Brain pericyte (primary cell): ENCODE measurements at regions not wholly inside any gene's neighbourhood (a gene's known extent, or its start where the extent isn't known, plus 50 kb on each side); places are given as distances from the start of the nearest gene placed in this dataset.
"Not testable (repeated sequence)": the region's sequence is repeated elsewhere in the genome, so short reads cannot be mapped to it uniquely, and the experiment has no call there.

Experiments used
- DNase-seq: peaks from one replicate; pipeline ENCODE4 v3.0.0-alpha.2; 2012; ENCODE audit warnings: low read depth, low spot score

DNA sequence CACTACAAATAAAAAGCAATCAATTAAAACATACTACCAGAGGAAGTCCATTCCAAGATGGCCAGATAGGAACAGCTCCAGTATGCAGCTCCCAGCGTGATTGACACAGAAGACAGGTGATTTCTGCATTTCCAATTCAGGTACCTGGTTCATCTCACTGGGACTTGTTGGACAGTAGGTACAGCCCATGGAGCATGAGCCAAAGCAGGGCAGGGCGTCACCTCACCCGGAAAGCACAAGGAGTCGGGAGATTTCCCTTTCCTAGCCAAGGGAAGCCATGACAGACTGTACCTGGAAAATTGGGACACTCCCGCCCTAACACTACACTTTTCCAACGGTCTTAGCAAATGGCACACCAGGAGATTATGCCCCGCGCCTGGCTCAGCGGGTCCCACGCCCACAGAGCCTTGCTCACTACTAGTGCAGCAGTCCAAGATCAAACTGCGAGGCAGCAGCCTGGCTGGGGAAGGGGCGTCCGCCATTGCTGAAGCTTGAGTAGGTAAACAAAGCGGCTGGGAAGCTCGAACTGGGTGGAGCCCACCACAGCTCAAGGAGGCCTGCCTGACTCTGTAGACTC, 106.0 kb downstream of the BUD13 start:
- DNase-seq, result not testable (repeated sequence)

- DNase-seq, result no peak
Measured at GRCh38 chr11:116665523-116665922, 107.3 kb downstream of the BUD13 start.

- no peak for DNase-seq
Measured at GRCh38 chr11:116661056-116661455, 111.7 kb downstream of the BUD13 start.

GRCh38 chr11:116660011-116660410, 112.8 kb downstream of the BUD13 start:
- no peak for DNase-seq

- no peak for DNase-seq
Measured at GRCh38 chr11:116658876-116659535, 113.8 kb downstream of the BUD13 start.

- DNase-seq, result no peak
Measured at GRCh38 chr11:116657842-116658825, 114.7 kb downstream of the BUD13 start.

DNA sequence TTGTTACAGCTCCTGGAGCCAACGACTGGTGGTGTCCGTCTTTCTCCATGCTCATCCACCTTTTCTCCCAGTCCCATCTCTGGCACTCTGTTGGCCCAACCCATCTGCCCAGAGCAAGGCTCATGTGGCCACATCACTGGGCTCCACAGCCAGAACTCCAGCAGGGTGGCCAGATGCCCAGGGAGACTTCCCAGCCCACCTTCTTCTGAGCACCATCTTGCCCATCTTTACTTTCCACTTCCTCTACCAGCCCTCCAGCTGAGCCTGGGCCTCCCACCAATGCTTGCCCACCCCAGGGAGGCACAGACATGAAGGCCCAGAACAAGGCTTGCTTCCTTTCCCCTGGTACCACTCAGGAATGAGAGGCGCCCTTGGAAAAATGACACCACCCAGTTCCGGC, 116.8 kb downstream of the BUD13 start:
- DNase-seq, result no peak

DNA sequence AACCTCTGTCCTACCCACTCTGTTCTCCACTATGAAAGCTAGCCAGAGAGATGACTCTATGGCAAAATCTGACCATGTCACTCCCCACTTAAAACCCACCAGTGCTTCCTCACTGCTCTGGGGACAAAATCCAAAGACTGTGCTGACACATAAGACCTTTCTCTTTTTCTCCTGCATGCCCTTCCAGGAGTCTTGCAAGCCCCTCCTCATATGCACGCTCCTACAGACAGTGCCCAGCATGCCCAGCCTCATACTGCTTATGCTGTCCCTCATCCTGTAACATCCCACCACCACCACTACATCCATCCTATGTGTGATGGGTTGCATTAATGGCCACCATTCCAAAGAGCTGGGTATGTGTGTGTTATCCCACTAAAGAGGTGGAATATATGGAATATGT, 118.3 kb downstream of the BUD13 start:
- no peak for DNase-seq

GRCh38 chr11:116653206-116653605, 119.6 kb downstream of the BUD13 start:
- DNase-seq, result no peak

GRCh38 chr11:116651737-116652237, 121.0 kb downstream of the BUD13 start:
- DNase-seq, result no peak

- DNase-seq, result no peak
Measured at GRCh38 chr11:116651098-116651736, 121.6 kb downstream of the BUD13 start.

DNA sequence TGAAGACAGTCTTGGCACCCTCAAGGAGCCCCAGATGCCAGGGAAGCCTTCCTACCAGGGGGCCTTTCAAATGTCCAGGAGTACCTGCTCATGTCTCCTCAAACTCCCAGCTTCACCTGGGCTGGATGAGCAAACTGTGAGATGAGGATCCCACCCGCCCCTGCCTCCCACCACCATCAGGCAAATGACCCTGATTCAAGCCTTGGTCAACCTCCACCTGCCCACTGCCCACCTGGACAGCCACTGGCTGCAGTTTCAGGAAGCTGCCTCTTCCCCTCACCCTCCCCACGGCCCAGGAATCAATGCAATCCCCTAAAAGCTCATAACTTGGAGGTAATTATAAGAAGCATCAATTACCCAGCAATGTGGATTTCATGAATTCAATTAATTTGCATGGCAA, 122.7 kb downstream of the BUD13 start:
- DNase-seq, result no peak

DNA sequence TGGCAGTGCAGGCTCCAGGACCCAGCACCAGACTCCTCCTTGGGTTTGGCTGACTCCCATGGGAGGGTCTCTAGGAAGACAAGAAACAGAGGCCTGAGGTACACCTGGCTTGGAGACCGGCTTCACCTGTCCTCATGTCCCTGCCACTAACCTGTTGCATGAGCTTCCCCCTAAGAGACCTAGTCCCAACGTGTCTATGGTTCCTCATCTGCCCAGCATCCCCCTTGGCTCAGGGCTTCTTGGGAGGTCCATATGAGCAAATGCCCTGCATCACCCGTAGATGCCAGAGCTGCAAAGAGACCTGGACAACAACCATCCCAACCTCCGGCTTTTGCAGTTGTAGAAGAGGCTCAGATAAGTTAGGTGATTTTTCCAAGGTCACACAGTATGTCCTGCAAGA, 123.5 kb downstream of the BUD13 start:
- no peak for DNase-seq

DNA sequence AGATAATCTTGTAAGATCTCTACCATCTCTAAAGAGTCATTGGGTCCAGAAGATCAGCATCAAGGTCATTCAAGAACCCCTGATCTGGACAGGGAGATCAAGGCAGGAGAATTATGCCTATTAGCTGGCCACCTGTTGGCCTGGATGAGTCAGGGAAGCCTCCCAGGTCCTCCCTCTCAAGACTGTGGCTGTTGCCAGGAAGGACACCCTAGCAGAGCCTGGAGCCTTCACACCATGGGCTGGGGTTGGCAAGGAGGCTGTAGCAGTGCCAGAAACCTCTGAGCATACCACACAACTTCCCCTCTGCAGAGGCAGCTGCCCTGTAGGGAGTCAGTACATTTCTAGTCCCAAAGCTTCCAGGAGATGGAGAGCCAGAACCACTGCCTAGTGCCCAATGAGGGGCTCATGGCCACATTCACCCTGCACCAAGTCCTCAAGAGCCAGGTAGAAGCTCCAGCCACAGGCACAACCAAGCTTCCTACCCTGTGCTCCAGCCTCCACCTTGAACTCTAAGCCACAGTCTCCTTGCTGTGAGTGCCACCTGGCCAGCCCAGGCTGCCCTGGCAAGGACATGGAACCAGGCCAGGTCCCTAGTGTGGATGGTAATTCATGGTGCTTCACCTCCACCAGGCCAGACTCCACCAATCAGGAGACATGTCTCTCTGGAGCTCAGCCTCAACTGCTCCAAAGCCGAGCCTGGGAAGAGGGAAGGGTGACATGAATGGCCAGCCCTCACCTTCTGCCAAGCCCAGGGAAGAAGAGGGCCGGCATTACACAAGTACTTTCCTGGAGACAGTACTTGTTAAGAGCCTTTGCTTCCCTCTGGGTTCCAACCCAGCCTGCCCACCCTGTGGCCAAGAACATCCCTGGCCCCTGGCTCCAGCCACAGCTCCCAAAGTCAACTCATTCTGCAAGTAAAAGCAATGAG, 124.3 kb downstream of the BUD13 start:
- DNase-seq, result no peak

- no peak for DNase-seq
Measured at GRCh38 chr11:116647305-116648080, 125.3 kb downstream of the BUD13 start.

- no peak for DNase-seq
Measured at GRCh38 chr11:116646191-116646590, 126.6 kb downstream of the BUD13 start.

GRCh38 chr11:116644941-116645305, 127.9 kb downstream of the BUD13 start:
- DNase-seq, result no peak

DNA sequence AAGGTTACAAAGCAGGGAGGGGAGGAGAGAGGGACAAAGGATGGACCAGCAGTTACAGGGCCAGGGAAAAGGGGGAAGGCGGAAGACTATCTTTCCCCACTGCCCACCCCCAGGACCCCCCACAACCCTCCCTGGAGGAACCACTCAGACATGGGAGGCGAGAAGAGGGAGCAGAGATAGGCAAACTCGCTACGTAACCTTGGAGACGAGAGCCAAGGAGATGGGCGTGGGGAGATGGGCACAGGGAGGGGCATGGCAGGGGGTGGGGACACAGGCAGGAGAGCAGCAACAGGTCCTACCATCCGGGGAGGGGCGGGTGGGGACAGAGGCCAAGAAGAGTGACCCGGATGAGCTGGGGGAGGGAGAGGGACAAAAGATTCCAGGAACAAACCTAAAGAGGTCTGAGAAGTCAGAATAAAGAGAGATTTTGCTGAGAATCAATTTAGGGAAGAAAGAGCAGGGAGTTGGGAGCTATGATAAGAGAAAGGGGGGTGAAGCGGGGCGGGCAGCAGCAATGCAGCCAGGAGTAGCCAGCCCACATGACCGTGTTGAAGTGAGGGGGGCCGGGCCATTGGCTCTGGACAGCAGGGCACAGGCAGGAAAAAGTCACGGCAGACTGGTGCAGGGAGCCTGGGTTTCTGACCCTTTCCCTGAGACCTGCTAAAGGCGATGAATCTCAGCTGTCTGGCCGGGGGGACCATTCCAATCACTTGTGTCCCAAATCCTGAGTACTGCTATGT, 128.4 kb downstream of the BUD13 start:
- DNase-seq, result no peak

DNA sequence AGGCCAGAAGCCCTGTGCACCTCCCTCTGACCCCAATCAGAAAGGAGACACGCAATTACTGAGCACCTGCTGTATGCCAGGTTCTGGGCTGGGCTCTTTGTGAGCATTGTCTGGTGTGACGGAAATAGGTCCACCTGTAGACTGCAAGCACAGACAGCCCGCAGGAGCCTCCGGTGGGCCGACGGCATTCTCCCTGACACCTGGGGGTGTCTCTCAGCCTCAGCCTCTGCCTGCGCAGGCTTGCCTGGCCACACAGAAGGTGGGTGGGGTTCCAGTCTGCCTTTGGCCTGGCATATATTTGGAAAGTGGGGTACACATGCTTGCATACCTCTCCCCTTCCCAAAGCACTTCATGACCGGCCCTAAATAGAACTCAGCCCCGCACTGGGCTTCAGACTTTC, 129.3 kb downstream of the BUD13 start:
- no peak for DNase-seq
